GM12864 (cell line): ENCODE measurements at regions not wholly inside any gene's neighbourhood (a gene's known extent, or its start where the extent isn't known, plus 50 kb on each side); places are given as distances from the start of the nearest gene placed in this dataset.

Source experiments
- DNase-seq: peaks from one replicate; pipeline ENCODE4 v3.0.0-alpha.2; 2011; ENCODE audit warnings: low read depth
- H3K4me3 ChIP-seq: 2 replicates; pipeline ENCODE4 v1.5.1; 2011; ENCODE audit warnings: mild to moderate bottlenecking, low read depth, low read length, control low read depth
- TF ChIP-seq, protein P1 (sequence below): IDR thresholded peaks from 2 replicates; pipeline ENCODE4 v1.5.1; 2011; ENCODE audit warnings: low read depth, mild to moderate bottlenecking, moderate library complexity, low read length, control low read depth, inconsistent platforms; ENCODE audit errors: missing control alignments

DNA sequence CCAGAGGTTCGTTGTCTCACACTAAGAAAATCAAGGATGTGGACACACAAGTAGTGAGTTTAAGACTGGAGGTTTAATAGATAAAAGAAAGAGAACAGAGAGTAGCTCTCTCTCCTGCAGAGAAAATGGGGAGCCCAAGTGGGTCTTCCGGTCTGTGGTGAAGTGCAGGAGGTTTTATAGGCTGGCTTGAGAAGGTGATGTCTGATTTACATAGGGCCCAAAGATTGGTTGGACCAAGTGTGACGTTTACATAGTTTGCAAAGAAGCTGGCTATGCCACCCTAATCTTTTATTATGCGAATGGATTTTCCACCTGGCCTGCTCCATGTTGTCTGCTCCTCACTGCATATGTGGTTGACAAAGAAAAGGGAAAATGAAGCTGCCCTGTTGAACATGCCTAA, 430.4 kb upstream of the TRIB2 start:
- TF ChIP-seq, protein P1, sequence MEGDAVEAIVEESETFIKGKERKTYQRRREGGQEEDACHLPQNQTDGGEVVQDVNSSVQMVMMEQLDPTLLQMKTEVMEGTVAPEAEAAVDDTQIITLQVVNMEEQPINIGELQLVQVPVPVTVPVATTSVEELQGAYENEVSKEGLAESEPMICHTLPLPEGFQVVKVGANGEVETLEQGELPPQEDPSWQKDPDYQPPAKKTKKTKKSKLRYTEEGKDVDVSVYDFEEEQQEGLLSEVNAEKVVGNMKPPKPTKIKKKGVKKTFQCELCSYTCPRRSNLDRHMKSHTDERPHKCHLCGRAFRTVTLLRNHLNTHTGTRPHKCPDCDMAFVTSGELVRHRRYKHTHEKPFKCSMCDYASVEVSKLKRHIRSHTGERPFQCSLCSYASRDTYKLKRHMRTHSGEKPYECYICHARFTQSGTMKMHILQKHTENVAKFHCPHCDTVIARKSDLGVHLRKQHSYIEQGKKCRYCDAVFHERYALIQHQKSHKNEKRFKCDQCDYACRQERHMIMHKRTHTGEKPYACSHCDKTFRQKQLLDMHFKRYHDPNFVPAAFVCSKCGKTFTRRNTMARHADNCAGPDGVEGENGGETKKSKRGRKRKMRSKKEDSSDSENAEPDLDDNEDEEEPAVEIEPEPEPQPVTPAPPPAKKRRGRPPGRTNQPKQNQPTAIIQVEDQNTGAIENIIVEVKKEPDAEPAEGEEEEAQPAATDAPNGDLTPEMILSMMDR: no peak
- no peak overlapping the region for H3K4me3 ChIP-seq
- DNase-seq: no peak

DNA sequence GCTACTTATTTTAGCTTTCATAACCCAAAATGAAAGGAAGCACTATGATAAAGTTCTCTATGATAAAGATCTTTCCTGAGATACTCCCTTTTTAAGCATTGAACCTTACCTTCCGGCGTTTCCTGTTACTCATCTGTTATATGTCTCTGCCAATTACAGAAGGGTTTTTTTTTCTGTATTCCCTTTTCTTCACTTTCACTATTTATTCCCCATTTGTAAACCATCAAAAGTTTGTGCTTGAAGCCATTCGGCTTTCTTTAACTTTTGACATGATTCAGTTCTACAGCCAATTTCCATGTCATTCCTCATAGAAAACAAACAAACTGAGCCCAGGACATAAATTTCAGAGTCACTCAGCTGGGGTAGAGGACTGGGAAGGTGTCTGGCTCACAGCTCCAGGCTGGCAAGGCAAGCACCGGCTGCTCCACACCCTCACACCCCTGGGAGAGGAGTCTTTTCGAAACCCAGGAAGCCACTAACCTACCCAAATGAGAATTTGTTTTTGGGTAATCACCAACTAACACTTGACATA, 429.4 kb upstream of the TRIB2 start:
- H3K4me3 ChIP-seq: no peak overlapping the region
- TF ChIP-seq, protein P1: no peak
- no peak for DNase-seq

DNA sequence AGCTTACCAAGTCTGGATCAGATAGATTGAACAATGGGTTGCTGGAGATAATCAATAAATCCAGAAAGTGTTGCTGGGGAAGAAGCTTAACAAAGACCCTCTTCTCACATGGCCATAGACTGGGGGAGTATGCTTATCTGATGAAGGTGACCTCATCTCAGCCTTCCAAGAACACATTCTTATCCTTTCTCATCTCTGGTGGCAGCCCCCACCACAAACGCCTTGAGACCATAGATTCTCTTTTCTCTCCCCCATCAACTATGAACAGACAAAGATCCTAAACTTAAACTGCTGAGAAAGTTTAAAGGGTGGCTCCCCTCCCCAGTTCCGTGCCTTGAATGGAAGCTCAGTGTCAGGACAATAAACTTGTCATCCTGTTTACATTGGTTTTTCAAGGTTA, 428.7 kb upstream of the TRIB2 start:
- H3K4me3 ChIP-seq: no peak overlapping the region
- TF ChIP-seq, protein P1: no peak
- DNase-seq: no peak

DNA sequence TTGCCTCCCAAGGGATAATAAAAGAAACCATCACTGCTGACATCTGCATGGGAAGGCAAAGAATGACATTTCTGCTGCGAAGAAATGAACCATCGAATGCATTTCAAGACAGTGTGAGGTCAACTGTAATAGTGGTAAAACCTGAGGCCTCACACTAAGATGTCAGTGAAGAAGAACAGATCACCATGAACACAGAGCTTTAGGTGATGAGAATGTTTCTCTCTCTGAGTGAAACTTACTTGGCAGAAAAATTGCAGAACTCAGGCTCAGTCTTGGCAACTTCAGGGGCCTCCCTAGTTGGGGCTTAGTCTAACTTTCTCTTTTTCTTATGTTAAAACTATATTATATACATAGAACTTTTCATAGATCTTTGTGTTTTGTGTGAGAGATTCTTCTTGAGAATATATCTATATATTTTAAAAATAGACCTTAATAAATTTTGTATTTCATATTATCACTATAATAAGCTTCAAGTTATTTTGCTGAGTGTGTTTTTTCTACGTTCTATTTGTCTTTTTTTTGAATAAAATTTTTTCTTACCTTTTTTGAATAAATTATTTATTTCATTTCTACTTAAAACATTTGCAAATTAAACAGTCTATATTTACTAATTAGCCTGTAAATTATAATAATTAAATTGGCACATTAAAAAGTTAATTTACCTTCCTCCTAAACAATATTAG, 427.5 kb upstream of the TRIB2 start:
- no peak overlapping the region for H3K4me3 ChIP-seq
- TF ChIP-seq, protein P1: no peak
- no peak for DNase-seq

DNA sequence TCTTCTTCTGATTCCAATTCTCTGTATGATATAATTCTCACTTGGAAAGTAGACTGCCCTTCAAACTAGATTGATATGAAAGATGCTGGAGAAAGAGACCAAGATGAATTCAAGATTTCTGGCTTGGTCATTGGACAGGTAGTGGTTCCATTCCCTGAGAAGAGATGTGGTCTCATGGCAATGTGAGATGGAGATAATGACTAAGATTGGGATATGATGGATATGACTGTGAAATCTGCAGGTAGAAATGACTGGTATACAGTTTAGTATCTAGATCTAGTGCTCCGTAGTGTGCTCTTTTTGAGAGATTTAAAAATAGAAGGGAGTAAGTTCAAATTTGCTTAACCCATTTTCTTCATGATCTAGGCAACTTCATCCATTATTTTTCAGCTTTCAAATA, 425.4 kb upstream of the TRIB2 start:
- TF ChIP-seq, protein P1: no peak
- no peak for DNase-seq
- H3K4me3 ChIP-seq: no peak overlapping the region

DNA sequence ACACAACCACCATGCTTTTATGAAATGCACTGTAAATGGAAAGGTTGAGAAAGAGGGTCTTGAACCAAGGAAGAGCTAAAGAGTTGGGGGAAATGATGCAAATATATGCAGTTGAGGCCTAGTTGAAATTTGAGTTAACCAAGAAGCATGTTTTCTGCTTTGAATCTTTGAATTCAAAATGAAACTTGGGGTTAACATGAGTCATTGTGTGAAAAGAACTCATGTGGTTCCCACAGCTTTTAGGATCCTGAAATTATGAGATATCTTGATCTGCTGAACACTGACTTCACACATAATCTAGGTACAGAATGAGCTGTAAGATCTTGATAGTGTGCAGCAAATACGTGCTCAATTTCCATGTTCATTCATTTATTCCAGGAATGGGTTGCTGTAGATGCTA, 422.9 kb upstream of the TRIB2 start:
- no peak overlapping the region for H3K4me3 ChIP-seq
- DNase-seq: peak; percentile 67
- TF ChIP-seq, protein P1: no peak
